ENCODE measurements at regions not wholly inside any gene's neighbourhood (a gene's known extent, or its start where the extent isn't known, plus 50 kb on each side); places are given as distances from the start of the nearest gene placed in this dataset.

DNA sequence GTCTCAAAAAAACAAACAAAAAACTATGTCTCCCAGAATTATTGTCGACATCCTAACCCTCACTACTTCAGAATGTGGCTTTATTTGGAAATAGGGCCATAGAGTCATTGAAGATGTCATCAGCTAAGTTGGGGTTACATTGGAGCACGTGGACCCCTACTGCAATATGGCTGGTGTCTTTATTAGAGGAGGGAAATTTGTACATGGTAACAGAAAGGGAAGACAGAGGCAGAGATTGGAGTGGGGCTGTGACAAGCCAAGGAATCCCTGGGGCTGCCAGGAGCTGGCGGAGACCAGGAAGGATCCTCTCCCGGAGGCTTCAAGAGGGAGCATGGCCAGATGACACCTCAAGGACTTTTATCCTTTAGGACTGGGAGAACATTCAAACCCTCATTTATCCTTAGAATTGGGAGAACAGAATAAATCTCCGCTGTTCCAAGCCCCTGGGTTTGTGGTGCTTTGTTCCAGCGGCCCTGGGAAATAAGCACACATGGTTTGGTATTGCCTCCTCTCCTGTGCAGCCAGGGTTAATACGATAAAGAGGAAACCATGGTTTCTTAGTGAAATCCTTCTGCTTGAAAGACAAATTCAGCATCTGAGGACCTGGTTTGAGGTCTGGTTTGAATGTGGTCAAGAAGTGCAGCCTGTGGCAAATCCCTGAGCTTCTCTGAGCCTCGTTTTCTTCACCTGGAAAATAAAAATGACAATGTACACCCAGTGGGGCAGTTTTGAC, 184.7 kb downstream of the MYCN start:
- Mint-ChIP-seq H3K27ac (no peak overlapping the region), H3K4me1 (peaks cover 4 to 9% of the 10 kb centered on the region in 2 experiments; a peak in 2 of 4 replicates), H3K9me3 (peaks cover 0 to 7% of the 10 kb centered on the region in 2 experiments; a peak in 3 of 5 replicates), H3K36me3 (ENCODE audit: insufficient read depth in 1 of 3, low read depth in 3 of 3) (peaks cover 6 to 11% (median 9%) of the 10 kb centered on the region in 3 experiments; a peak in 6 of 7 replicates), H3K27me3 (ENCODE audit: low read depth) (peaks cover 5% of the 10 kb centered on the region; the same call in 1 of the 2 replicates), H3K4me3 (no peak overlapping the region)
- TF ChIP-seq, protein P1, sequence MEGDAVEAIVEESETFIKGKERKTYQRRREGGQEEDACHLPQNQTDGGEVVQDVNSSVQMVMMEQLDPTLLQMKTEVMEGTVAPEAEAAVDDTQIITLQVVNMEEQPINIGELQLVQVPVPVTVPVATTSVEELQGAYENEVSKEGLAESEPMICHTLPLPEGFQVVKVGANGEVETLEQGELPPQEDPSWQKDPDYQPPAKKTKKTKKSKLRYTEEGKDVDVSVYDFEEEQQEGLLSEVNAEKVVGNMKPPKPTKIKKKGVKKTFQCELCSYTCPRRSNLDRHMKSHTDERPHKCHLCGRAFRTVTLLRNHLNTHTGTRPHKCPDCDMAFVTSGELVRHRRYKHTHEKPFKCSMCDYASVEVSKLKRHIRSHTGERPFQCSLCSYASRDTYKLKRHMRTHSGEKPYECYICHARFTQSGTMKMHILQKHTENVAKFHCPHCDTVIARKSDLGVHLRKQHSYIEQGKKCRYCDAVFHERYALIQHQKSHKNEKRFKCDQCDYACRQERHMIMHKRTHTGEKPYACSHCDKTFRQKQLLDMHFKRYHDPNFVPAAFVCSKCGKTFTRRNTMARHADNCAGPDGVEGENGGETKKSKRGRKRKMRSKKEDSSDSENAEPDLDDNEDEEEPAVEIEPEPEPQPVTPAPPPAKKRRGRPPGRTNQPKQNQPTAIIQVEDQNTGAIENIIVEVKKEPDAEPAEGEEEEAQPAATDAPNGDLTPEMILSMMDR (conservative IDR thresholded peaks at IDR 0.05), result no peak
- Histone ChIP-seq H3T11ph (ENCODE audit: low read length) (no peak overlapping the region), H3K79me2 (ENCODE audit: insufficient read depth, low read length) (no peaks in the 10 kb centered on the region), H3K79me1 (ENCODE audit: insufficient read depth, low read depth, low read length, poor library complexity, severe bottlenecking) (no peaks in the 10 kb centered on the region), H3K27me3 (ENCODE audit: insufficient read depth, low read length) (no peaks in the 10 kb centered on the region), H4K5ac (ENCODE audit: insufficient read length, low read depth, low read length) (no peak overlapping the region), H2BK120ac (ENCODE audit: low read depth, low read length, poor library complexity, severe bottlenecking) (no peak overlapping the region), H3K4ac (ENCODE audit: low read depth, low read length) (no peak overlapping the region), H4K20me1 (ENCODE audit: control insufficient read depth, insufficient read depth, insufficient read length) (no peaks in the 10 kb centered on the region), H2AK5ac (ENCODE audit: insufficient read length, low read length) (no peak overlapping the region), H2BK20ac (ENCODE audit: low read depth, low read length, poor library complexity, severe bottlenecking) (no peak overlapping the region), H3K14ac (ENCODE audit: insufficient read depth, low read length) (no peak overlapping the region), H2BK12ac (ENCODE audit: insufficient read length, low read depth, low read length) (no peak overlapping the region), H3K9me3 (ENCODE audit: control insufficient read depth, low read depth, low read length) (peaks cover 5% of the 10 kb centered on the region), H2BK5ac (ENCODE audit: insufficient read length, low read length) (no peak overlapping the region), H3K9ac (ENCODE audit: extremely low read depth, insufficient read length, low read length) (no peak overlapping the region), H3K23me2 (ENCODE audit: insufficient read length, low read depth, low read length, poor library complexity, severe bottlenecking) (no peaks in the 10 kb centered on the region), H3K4me1 (ENCODE audit: insufficient read depth, low read length) (no peaks in the 10 kb centered on the region), H3K4me2 (ENCODE audit: insufficient read depth, insufficient read length, low read length) (no peak overlapping the region), H2BK15ac (ENCODE audit: low read depth, low read length) (no peak overlapping the region), H3K27ac (ENCODE audit: insufficient read length, low read depth, low read length) (no peak overlapping the region), H2AFZ (ENCODE audit: low read length) (no peak overlapping the region), H4K8ac (replicated peaks; ENCODE audit: insufficient read length, low read depth, low read length) (no peak overlapping the region), H3K18ac (ENCODE audit: insufficient read length, low read depth, low read length) (no peak overlapping the region), H3K56ac (ENCODE audit: insufficient read length, low read depth, low read length) (no peak overlapping the region), H4K91ac (ENCODE audit: insufficient read length, low read depth, low read length) (no peak overlapping the region), H3K23ac (ENCODE audit: insufficient read length, low read depth, low read length) (no peak overlapping the region)
- WGBS (ENCODE audit: extremely low coverage, insufficient read length, low lambda C conversion rate), result no CpG with 5 or more reads among the region's 8 CpGs
- no peak for DNase-seq

All from H9 (cell line).